HuH-7.5 (cell line): ENCODE measurements at regions not wholly inside any gene's neighbourhood (a gene's known extent, or its start where the extent isn't known, plus 50 kb on each side); places are given as distances from the start of the nearest gene placed in this dataset.
A peak's percentile ranks its signal among the peaks of the same experiment; 100 is the strongest.

Experiments
- DNase-seq: peaks from one replicate; pipeline ENCODE4 v3.0.0; 2011; ENCODE audit warnings: low spot score

DNA sequence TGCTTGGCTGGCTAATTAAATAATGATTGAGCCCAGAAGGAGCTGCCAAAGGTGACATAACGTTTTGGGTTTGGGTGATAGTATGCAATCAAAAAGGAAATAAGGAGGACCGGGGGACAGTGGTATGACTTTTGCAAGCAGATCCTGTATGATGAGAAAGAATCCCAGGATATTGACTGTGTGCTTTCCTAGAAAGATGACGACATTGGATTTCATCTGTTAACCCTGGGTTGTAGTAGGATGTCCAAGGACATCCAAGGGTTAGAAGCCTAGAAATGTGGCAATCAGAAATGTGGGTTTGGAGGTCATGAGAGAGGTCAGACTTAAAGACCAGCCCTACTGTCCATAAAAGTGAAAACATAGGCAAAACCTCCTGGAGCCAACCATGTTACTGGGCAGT is 50.3 kb upstream of the HMHB1 start:
- no peak for DNase-seq

DNA sequence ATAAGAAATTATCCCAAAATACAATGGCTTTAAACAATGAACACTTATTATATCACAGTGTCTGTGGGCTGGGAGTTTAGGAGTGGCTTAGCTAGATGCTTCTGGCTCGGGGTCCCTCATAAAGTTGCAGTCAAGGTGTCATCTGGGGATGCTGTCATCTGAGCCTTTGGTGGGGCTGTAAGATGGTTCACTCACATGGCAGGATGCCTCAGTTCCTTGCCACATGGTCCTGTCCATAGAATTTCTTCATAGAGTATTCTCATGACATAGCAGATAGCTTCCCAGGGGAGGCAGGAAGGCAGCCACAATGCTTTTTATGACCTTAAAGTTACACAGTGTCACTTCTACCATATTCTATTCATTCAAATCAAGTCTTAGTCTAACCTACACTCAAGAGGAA is 51.2 kb upstream of the HMHB1 start:
- no peak for DNase-seq

DNA sequence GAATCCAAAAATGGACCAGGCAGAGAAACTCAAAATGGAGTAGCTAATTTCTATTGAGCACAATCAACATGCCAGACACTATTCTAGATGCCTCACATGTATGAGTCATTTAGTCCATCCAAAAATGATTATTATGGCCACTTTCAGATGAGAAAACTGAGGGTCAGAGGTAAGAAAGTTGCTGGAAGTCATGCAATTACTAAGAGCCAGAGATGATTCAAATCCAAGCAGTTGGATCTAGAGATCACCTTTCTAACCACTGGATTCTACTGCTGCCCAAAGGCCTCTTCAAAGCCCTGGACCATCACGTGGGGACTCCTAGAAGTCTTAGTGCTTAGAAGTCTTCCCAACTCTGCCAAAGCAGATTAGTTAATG is 51.8 kb upstream of the HMHB1 start:
- DNase-seq, result no peak

DNA sequence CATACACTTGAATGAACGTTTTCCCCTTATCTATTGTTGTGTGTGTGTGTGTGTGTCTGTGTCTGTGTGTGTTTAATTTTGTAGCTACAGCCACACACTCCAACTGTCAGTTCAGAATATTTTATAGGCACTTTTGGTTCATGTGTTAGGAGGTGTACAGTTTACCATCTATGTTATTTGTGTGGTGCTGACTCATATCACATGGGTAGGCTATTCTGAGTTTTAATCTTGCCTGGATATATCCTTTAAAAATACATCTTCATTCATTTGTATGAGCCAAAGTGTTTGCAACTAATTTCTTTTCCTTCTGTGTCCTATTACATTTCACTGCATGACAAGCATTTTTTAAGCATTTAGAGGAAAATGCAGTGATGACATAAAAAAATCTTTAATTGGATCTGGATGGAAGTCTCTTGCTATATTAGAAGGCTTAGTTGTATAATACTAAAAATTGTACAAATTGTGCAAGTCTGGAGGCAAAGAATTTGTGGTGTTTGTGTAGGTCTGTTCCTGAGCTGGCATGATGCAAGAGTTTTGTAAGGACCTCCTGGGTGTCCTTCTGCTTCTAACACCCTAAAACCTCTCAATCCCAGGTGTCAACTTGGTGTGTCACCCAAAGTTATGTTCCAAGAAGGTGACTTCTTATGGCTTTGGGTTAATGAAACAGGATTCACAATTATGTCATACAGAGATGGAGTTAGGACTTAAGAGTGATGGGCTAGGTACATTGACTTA is 52.4 kb upstream of the HMHB1 start:
- DNase-seq, result no peak

DNA sequence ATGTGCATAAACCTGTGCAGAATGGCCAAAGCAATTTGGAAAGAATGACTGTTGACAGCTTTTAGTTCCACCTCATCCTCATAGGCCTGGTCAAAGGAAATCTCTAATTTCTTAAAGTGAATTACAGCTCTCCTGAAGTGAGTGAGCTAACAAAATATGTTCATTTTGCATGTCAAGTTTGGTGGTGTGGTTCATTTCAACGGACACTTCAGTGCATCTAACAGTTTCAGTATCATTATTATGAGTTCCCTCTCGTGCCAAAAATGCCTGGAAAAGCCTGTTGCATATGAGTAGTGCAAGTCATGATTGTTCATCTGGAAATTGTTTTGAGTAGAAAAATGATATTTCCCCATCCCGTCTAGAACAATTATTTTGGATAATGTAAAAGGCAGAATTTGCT is 53.2 kb upstream of the HMHB1 start:
- DNase-seq, result no peak

DNA sequence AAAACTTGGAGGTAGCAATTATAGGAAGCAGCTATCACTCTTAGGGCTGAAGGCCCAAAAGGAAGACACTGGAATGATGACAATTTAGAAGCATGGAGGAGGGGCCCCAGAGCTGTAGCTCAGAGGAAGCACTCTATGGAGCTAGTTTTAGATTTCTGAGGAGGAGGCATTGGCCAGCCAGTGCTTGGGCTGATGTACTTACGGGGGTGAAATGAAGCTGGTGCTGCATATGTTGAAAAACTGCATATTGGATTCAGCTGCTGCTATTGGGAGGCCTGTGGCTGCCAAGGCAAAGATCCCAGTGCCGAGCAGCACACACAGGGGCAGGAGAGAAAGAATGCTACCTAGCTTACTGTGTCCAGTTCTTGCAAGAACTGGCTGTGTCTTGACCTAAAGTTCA is 53.9 kb upstream of the HMHB1 start:
- no peak for DNase-seq

DNA sequence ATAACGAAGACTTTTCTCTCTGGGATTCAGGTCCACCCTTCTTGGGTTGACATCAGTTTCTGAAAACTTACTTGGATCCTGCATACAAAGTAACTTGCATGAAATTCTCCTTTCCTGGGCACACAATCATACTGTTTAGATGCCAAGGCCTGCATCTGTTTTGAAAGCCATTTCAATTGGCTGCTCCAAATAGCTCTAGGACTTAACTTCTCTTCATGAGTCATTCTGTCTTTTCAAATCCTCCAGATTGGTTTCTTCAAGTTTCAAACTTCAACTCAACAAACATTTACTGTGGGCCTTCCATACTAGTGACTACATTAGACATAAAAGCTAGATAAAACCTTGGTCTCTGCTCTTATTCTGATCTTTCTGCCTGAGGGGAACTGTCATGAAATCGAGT is 54.8 kb upstream of the HMHB1 start:
- no peak for DNase-seq

DNA sequence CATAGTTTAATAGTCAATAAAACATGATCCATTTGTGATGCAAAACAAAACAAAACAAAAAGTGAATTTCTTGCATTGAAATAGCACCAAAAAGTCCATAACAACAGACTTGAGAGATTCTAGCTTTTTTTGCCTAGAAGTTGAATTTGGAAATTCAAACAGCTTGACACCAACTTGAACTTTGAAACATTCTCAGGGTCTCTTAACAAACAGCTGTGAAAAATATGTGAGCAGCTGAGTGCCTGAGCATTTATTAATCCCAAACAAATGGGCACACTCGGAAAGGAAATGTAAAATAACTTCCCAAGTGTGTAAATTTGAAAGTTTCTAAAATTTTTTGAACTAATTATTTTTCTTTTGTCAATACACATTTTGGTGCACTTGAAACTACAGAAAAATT is 56.0 kb upstream of the HMHB1 start:
- DNase-seq, result no peak

DNA sequence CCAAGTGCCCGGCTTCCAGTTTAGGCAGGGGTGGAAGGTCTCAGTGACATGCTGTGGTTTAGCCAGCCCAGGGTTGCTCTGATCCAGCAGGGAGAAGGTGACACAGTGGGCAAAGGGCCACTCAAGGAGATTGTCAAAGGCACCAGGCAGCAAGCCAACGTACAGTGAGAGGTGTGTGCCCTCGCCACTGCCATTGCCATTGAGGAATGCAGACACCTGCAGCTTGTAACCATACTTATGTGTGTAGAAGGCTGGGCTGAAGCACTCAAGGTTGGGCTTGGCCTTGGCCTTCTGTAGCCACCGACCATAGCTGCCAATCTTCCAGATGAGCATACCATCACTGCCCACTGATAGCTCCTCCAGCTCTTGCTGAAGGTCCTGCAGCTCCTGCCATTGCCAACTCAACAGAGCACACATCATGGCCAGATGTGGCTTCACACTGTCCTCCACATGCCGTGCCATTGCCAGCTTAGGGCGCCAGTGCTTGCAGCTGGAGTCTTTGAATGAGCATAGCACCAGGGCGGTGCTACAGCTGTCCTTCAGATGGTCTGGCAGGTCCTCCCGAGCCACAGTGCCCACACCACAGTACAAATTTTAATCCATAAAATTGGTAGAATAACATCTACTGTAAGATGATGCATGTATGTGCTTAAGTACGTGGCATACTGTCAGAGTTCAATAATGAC is 59.7 kb upstream of the HMHB1 start:
- DNase-seq, result no peak

DNA sequence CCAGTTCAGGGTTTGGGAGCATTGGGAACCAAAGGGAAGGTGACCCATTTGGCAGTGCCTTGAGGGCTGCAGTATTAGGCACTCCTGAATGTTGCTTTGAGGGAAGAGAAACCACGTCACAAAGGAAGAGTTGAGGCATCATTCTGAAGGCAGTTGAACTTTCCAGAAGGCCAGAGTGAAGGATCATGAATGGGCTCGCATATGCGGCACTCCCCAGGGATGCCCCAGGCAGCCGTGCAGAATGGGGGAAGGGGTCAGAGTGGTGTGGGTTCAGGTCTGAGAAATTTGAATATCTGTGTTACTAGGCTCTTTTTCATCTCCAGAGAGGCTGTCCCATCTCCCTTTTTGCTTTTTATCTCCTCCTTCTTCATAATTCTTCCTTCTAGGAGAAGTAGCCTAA is 60.6 kb upstream of the HMHB1 start:
- no peak for DNase-seq

DNA sequence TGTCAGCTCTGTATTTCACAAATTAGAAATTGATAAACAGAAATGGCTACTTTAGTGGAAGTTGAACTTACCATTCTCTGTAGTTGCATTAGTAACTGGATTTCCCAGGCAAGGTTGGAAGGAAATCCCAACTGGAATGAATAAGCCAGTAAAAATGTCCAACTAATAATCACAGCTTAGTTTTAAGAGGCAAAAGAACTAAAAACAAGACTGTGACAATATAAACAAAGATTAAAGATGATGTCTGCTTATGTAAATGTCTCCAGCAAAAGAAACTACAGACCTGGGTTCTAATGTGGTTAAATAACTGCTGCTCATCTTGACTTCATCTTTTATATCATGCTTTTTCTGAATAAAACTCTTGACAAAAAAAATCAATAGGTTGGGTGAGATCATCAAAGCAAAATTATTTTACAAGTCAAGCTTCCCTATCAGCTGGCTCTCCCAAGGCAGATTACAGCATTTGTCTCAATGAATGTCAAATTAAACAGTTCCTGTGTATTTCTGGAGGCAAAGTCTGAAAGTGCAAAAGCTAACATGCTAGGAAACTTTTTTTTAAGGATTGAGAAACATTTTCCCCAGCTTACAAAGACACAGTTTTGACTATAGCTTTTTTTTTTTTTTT is 62.3 kb upstream of the HMHB1 start:
- peak; percentile 9 for DNase-seq

DNA sequence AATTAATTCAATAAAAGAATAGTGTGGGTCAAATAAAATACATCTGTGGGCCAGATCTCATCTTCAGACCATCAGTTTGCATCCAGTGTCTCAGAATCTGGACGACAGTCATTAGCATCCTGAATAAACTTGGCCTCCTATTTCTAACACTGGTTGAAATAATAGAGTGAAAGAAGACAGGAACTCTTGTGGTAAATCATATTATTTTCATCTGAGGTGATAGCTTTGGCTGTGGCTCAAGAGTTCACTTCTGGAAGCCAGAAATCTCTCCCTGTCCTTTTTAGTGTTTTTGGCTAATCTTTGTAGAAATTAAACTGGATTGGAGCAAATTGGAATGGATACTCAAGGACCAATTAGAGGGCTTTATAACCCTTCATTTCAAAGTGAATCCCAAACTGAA is 63.4 kb upstream of the HMHB1 start:
- DNase-seq, result no peak

DNA sequence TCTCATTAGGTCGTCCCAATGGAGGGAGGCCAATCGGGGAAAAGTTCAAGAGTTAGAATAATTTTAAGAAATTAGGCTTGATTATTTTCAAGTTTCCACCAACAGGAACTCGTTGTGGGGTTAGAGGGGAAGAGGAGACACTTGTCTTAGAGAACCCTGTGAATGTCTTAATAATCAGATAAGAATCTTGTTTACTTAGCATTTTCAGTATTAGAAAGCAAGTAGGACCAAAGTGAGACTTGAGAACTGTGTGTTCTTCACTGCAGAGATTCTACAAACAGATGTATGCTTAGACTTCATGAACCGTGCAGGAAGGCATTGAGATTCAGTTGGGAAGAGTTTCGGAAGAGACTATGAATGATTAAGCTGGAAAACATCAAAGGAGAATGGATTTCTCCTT is 69.0 kb upstream of the HMHB1 start:
- no peak for DNase-seq

DNA sequence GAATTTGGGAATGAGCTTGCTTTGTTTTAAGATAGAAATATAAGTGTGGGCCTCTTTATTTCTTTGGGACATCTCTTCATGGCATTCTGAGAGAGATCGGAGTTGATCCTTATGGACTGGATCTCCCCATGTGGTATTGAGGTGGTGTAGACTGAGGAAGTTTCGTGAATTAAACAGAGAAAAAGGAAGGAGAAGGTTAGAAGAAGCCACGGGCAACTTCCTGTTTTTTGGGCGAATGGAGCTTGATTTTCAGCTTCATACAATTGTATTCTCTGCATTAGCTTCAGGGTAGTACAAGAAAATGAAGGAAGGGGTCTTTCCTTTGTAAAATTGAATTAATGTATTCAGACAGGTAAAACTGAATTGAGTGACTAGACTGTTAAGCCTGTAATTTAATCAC is 70.5 kb upstream of the HMHB1 start:
- no peak for DNase-seq

DNA sequence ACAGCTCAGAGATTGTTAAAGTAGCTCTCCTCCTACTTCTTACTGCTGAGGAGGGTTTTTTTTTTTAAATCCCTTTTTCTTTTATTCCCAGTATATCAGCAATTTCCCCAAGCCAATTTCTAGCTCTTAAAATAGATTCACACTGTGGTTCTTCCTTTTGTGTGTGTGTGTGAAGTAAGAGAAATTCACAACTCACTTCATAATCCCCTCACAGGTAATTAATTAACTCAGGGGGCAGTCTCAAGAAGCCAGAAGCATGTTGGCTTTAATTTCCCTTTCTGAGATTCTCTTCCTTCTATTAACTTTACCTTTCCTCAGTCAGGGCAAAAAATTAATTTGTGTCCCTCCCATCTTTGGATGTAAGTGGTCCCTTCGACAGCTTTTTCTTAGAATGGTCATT is 71.0 kb upstream of the HMHB1 start:
- no peak for DNase-seq

DNA sequence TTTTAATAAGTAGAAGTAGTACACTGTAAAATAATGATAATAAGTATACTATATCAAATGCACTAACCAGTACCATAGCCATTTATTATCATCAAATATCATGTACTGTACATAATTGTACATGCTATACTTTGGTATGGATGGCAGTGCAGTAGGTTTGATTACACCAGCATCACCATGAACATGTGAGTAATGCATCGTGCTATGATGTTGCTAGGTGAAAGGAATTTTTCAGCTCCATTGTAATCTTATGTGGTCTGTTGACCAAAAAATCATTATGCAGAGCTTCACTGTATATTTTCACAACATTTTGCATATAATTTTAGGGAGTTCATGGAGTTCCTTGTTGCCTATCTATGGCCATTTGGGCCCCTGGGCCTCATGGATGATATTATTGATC is 72.2 kb upstream of the HMHB1 start:
- DNase-seq, result no peak

DNA sequence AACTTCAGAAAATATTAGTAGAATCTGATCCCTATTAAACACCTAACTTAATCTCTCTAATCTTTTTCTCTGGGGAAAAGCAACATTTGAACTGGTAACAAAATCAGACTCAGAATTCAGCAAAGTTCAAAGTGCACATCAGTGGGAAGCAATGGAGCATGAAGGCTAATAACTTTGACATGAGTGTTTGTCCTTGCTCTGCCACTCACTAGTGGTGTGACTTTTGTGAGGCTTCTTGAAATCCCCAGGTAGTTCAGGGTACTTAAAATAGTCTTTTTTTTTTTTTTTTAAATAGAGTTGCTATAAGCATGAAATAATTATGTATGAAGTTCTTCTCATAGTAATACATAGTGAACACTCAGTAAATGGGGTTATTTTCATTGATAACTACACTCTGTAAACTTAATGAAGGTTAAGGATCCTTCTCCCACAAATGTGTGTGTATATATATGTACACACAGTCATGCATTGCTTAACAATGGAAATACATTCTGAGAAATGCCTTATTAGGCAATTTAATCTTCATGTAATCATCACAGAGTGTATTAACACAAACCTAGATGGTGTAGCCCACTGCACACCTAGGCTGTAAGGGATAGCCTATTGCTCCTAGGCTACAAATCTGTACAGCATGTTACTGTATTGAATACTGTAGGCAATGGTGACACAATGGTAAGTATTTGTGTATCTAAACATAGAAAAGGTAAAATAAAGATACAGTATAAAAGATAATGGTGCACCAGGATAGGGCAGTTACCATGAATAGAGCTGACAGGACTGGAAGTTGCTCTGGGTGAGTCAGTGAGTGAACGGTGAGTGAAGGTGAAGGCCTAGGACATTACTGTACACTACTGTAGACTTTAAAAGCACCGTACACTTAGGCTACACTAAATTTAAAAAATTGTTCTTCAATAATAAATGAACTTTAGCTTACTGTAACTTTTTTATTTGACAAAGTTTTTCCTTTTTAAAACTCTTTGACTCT is 73.3 kb upstream of the HMHB1 start:
- no peak for DNase-seq

DNA sequence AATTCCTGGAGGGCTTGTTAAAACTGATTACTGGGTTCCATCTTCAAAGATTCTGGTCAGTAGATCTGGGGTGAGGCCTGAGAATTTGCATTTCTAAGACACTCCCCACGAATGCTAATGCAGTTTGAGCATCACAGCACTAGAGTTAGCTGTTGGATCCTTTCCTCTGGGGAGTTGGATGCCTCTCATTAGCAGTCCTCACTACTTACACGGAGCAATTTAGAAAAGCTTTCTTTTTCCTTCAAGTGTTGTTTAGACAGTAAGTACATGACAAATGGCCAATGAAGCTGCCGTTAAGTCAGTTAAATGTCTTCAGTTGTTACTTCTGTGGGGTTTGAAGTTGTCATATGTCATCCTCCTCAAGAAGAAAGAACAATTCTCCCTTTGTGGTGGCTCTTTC is 74.9 kb upstream of the HMHB1 start:
- DNase-seq, result no peak

DNA sequence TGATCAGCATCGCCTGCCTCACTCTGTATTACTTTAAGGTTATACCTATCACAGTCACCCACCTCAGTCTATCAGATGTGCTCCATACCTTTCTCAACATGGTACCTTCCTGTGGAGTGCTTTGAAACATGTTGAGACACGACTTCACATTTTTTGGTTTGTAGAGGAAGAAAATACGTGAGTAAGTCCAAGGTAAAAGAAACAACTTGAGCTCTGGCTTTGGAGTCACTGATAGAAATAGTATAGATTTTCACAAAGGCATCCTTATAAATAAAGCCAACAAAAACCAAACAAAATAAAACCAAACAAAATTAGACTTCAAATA is 77.5 kb upstream of the HMHB1 start:
- DNase-seq, result no peak

DNA sequence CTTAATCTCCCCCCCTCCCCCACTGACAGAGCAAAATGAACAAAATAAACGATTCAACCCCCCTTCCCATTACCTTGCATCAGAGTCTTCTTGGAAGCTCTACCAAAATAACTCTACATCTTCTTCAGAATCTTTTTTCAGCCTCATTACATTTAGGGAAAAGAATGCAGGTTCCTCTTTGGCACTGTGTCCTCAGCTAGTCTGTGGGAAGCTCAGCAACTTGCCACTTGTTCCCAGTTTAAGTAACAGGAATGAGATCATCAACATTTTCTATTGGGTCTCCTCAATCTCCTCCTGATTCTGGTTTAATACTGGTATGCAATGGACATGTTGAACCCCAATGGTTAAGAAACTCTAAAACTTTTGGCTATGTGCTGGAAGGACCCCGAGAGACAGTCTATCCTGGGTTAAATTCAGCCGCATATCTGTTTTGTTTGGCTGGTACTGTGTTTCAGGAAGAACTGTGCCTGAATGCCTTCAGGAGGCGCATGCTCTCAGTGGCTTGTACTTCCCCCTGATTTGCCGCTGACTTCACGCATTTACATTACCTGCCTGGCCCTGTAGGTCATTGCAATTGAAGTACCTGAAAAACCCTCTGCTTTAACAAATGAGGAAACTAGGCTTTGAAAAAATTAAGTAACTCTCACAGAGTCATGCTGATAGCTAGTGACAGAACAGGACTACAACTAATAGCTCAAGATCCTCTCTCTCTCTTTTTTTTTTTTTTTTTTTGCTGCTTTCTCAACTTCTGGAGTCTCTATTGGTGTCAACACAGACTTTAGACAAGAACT is 78.1 kb upstream of the HMHB1 start:
- DNase-seq, result no peak

DNA sequence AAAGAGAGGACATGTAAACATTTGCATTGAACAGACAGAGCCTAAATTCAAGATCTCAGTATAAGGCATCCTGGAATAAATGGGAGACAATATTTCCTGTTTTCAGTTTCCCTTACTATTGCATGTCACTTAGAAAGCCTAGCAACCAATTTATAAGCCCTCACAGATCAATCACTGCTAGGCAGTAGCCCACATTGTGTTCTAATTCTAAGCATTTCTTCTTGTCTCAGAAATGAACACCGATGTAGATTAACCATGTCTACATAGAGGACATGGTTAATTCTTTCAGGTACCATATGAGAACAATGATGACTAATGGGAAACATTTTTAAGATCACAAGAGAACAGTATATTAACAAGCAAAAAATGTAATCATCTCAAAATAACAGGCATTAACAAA is 79.6 kb upstream of the HMHB1 start:
- no peak for DNase-seq
